ENCODE measurements at regions not wholly inside any gene's neighbourhood (a gene's known extent, or its start where the extent isn't known, plus 50 kb on each side); places are given as distances from the start of the nearest gene placed in this dataset.
A peak's percentile ranks its signal among the peaks of the same experiment; 100 is the strongest.
"Not testable (repeated sequence)": the region's sequence is repeated elsewhere in the genome, so short reads cannot be mapped to it uniquely, and the experiment has no call there.

DNA sequence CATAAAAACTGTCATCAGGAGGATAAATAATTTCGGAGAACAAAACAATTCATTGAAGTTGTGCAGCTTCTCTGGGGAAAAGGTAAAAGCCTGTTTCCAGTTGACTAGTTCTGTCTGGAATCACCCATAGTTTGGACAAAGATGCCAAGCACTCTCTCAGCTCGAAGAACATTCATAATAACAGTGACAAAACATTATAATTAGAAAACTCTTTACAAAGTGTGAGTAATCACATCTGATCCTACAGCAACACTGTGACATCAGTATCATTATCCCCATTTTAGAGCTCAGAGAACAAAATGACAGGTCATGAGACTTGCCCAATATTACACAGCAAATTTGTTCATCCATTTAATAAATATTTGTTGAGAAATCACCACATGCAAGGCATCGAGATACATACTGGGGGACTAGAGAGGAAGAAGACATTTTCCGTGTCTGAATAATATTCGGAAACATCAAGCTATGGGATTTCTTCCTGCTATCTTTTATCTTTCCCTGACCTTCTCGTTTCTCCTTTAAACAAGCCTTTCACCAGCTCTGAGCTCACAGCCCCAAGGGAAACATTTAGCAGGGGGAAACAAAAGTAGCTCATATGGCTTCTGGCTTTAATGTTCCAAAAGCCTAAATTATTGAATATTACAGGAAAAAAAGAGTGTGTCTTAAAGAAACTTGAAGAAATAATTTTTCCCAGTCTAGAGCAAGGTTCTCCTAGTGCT, 123.3 kb upstream of the GHITM start:
- DNase-seq (ENCODE audit: low read depth), result no peak
- TF ChIP-seq, protein P1, sequence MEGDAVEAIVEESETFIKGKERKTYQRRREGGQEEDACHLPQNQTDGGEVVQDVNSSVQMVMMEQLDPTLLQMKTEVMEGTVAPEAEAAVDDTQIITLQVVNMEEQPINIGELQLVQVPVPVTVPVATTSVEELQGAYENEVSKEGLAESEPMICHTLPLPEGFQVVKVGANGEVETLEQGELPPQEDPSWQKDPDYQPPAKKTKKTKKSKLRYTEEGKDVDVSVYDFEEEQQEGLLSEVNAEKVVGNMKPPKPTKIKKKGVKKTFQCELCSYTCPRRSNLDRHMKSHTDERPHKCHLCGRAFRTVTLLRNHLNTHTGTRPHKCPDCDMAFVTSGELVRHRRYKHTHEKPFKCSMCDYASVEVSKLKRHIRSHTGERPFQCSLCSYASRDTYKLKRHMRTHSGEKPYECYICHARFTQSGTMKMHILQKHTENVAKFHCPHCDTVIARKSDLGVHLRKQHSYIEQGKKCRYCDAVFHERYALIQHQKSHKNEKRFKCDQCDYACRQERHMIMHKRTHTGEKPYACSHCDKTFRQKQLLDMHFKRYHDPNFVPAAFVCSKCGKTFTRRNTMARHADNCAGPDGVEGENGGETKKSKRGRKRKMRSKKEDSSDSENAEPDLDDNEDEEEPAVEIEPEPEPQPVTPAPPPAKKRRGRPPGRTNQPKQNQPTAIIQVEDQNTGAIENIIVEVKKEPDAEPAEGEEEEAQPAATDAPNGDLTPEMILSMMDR (IDR thresholded peaks at IDR 0.05; ENCODE audit: control insufficient read depth, extremely low read depth, insufficient read depth), result no peak
- no peak overlapping the region for H3K4me3 ChIP-seq (ENCODE audit: low read depth, low read length)

- H3K4me3 ChIP-seq (ENCODE audit: low read depth, low read length), result no peak overlapping the region
- TF ChIP-seq, protein P1 (IDR thresholded peaks at IDR 0.05; ENCODE audit: control insufficient read depth, extremely low read depth, insufficient read depth), result no peak
- DNase-seq (ENCODE audit: low read depth), result no peak
Observed at GRCh38 chr10:84018826-84019225, 120.5 kb upstream of the GHITM start.

- H3K4me3 ChIP-seq (ENCODE audit: low read depth, low read length); DNase-seq (ENCODE audit: low read depth): not testable (repeated sequence)
Observed at GRCh38 chr10:84019854-84020458, 119.4 kb upstream of the GHITM start.

- no peak overlapping the region for H3K4me3 ChIP-seq (ENCODE audit: low read depth, low read length)
- DNase-seq (ENCODE audit: low read depth), result no peak
Observed at GRCh38 chr10:84026821-84027257, 112.5 kb upstream of the GHITM start.

DNA sequence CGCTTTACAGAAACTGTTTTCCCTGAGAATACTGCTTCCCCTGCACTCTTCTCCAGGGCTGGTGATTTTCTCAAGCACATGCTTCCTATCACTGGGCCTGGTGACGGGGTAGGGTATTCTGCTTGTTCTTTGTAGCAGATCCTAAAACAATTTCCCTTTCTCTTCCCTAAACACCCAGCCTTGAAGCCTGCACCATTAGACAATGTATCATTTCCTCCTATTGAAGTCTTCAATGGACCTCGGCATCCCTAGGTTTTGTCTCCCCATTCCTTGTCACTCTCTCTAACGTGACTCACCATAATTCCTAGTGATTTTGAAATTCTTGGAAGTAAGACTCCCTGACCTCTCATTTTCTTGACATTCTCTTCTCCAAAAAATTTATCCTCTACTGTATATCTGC, 109.5 kb upstream of the GHITM start:
- no peak for DNase-seq (ENCODE audit: low read depth)
- TF ChIP-seq, protein P1 (IDR thresholded peaks at IDR 0.05; ENCODE audit: control insufficient read depth, extremely low read depth, insufficient read depth), result no peak
- no peak overlapping the region for H3K4me3 ChIP-seq (ENCODE audit: low read depth, low read length)

More at GRCh38 chr10:84026821-84027257, 112.5 kb upstream of the GHITM start:
- TF ChIP-seq, protein P1 (IDR thresholded peaks at IDR 0.05; ENCODE audit: control insufficient read depth, extremely low read depth, insufficient read depth), result peak; percentile 76

- H3K4me3 ChIP-seq (ENCODE audit: low read depth, low read length), result no peak overlapping the region
- DNase-seq (ENCODE audit: low read depth), result no peak
- TF ChIP-seq, protein P1 (IDR thresholded peaks at IDR 0.05; ENCODE audit: control insufficient read depth, extremely low read depth, insufficient read depth), result no peak
Observed at GRCh38 chr10:84038035-84038434, 101.3 kb upstream of the GHITM start.

GRCh38 chr10:84039957-84040356, 99.4 kb upstream of the GHITM start:
- no peak overlapping the region for H3K4me3 ChIP-seq (ENCODE audit: low read depth, low read length)
- TF ChIP-seq, protein P1 (IDR thresholded peaks at IDR 0.05; ENCODE audit: control insufficient read depth, extremely low read depth, insufficient read depth), result no peak
- no peak for DNase-seq (ENCODE audit: low read depth)
